ENCODE measurements at regions not wholly inside any gene's neighbourhood (a gene's known extent, or its start where the extent isn't known, plus 50 kb on each side); places are given as distances from the start of the nearest gene placed in this dataset.

- TF ChIP-seq, protein P1, sequence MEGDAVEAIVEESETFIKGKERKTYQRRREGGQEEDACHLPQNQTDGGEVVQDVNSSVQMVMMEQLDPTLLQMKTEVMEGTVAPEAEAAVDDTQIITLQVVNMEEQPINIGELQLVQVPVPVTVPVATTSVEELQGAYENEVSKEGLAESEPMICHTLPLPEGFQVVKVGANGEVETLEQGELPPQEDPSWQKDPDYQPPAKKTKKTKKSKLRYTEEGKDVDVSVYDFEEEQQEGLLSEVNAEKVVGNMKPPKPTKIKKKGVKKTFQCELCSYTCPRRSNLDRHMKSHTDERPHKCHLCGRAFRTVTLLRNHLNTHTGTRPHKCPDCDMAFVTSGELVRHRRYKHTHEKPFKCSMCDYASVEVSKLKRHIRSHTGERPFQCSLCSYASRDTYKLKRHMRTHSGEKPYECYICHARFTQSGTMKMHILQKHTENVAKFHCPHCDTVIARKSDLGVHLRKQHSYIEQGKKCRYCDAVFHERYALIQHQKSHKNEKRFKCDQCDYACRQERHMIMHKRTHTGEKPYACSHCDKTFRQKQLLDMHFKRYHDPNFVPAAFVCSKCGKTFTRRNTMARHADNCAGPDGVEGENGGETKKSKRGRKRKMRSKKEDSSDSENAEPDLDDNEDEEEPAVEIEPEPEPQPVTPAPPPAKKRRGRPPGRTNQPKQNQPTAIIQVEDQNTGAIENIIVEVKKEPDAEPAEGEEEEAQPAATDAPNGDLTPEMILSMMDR (IDR thresholded peaks at IDR 0.05), result no peak
- no peak for TF ChIP-seq POLR2A (IDR thresholded peaks at IDR 0.05)
Observed at GRCh38 chr2:19474128-19474527, 115.7 kb upstream of the OSR1 start.
